HEK293T (cell line): ENCODE measurements at regions not wholly inside any gene's neighbourhood (a gene's known extent, or its start where the extent isn't known, plus 50 kb on each side); places are given as distances from the start of the nearest gene placed in this dataset.

Experiments
- ARNT ChIP-seq: fragments of 450-650 bp; IDR thresholded peaks from 2 replicates; pipeline ENCODE4 v1.6.1; 2017; ENCODE audit warnings: mild to moderate bottlenecking
- BHLHE40 ChIP-seq: fragments of 450-650 bp; IDR thresholded peaks from 2 replicates; pipeline ENCODE4 v1.6.1; 2016; ENCODE audit warnings: mild to moderate bottlenecking, moderate library complexity, borderline replicate concordance
- CTBP1 ChIP-seq: fragments of 450-650 bp; IDR thresholded peaks from 2 replicates; pipeline ENCODE4 v1.6.1; 2016; ENCODE audit warnings: borderline replicate concordance
- ELF4 ChIP-seq: fragments of 450-650 bp; IDR thresholded peaks from 2 replicates; pipeline ENCODE4 v1.6.1; 2017; ENCODE audit warnings: antibody characterized with exemption
- FOXA1 ChIP-seq: fragments of 450-650 bp; IDR thresholded peaks from 2 replicates; pipeline ENCODE4 v1.6.1; 2016; ENCODE audit warnings: mild to moderate bottlenecking
- FOXK2 ChIP-seq: fragments of 450-650 bp; IDR thresholded peaks from 2 replicates; pipeline ENCODE4 v1.6.1; 2016; ENCODE audit warnings: mild to moderate bottlenecking
- HDGF ChIP-seq: fragments of 450-650 bp; IDR thresholded peaks from 2 replicates; pipeline ENCODE4 v1.6.1; 2017; ENCODE audit warnings: antibody characterized with exemption, borderline replicate concordance
- NFRKB ChIP-seq: fragments of 450-650 bp; IDR thresholded peaks from 2 replicates; pipeline ENCODE4 v1.6.1; 2016; ENCODE audit warnings: mild to moderate bottlenecking, moderate library complexity
- SP1 ChIP-seq: fragments of 450-650 bp; IDR thresholded peaks from 2 replicates; pipeline ENCODE4 v1.6.1; 2017
- SUZ12 ChIP-seq: fragments of 450-650 bp; IDR thresholded peaks from 2 replicates; pipeline ENCODE4 v1.6.1; 2016; ENCODE audit warnings: mild to moderate bottlenecking
- ZNF384 ChIP-seq: fragments of 450-650 bp; IDR thresholded peaks from 2 replicates; pipeline ENCODE4 v1.6.1; 2016

GRCh38 chr17:71730871-71731270, 389.9 kb upstream of the SOX9 start:
- TF ChIP-seq FOXK2 (no peak), HDGF (no peak), BHLHE40 (no peak), ZNF384 (no peak), ELF4 (no peak), SP1 (no peak), NFRKB (no peak), SUZ12 (no peak), ARNT (no peak), CTBP1 (no peak), FOXA1 (no peak)
